ENCODE measurements at regions not wholly inside any gene's neighbourhood (a gene's known extent, or its start where the extent isn't known, plus 50 kb on each side); places are given as distances from the start of the nearest gene placed in this dataset.
"Not testable (repeated sequence)": the region's sequence is repeated elsewhere in the genome, so short reads cannot be mapped to it uniquely, and the experiment has no call there.

GRCh38 chr17:16888413-16889087, 83.4 kb downstream of the TNFRSF13B start:
- DNase-seq = no peak

DNA sequence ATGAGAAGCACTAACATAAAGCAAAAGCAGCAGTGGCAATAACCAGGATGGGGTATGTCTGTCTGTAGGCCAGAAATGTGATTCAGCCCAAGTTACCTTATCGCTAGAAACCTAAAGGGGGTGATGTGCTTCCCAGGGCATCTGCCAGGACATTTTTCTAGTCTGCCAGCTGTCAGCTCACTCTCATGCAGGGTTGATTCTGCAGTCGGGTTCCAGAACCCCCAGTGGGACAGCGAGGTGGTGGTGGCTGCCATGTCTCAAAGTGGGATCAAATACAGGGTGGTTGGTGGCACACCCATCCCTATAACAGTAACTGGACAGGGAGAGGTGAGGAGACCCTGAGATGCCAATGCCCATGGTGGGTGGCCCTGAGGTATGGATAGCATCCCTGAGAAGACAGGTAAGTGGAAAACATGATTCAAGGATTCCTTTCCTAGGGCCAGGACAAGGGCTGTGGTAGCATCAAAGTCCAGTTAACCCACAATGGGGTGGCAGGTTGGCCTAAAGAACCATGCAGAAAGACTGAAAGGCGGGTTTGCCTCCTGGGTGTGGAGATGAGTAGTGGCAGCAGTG, 84.3 kb downstream of the TNFRSF13B start:
- no peak for DNase-seq

- no peak for DNase-seq
Observed at GRCh38 chr17:16886655-16887322, 85.1 kb downstream of the TNFRSF13B start.

DNA sequence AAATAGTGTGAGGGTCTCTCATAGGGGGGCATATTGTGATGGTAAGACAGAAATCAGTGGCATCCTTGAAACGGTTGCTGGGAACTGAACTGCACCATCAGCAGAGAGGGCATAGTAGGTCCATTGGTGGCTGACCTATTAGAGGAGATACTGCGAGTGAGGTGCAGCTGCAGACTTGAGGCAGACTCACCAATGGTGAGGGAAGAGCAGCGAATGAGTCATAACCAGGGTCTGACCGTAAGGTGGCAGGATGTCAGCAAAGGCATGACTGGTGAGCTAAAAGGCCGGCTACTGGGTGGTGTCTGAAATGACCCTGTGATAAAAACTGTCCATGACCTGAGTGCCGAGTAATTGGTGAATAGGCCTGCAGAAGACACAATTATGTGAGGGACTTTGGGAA, 86.7 kb downstream of the TNFRSF13B start:
- DNase-seq = not testable (repeated sequence)

DNA sequence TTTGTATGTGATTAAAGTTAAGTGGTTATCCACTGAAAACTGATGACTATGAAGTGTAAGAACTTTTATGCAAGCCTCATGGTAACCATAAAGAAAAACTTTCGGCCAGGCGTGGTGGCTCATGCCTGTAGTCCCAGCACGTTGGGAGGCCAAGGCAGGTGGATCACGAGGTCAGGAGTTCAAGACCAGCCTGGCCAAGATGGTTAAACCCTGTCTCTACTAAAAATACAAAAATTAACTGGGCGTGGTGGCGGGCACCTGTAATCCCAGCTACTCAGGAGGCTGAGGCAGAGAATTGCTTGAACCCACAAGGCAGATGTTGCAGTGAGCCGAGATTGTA, 89.0 kb downstream of the TNFRSF13B start:
- not testable (repeated sequence) for DNase-seq

- no peak for DNase-seq
Observed at GRCh38 chr17:16882243-16882925, 89.5 kb downstream of the TNFRSF13B start.

DNA sequence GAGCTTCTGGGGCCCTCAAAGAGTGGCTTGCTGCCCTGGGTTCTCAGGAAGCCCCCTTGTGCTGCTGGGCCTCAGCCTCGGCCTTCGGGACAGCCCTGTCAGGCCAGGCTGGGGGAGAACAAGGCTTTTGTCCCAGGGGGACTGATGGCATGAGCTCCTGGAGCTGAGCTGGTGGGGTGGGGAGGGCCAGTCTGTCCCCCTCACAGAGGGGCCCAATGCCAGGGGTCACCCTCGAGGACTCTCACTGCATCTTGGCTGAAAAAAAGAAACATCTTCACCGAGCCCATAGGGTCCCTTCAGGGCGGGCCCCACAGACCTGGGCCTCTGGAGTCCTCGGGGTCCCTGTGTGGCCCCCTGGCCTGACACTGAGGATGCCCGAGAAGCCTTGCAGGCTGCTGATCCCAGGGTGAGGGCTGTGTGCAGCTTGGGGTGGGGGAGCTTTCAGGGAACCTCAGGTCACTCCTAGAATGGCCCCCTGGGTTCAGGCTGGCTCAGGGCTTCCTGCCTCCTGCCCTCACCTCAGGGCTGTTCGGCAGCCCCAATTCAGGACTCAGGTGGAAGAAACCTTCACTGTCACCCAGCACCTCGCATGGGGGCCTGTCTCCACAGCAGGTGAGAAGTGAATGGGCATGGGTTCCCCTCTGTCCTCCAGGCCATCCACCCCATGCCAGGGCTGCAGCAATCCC, 90.5 kb downstream of the TNFRSF13B start:
- no peak for DNase-seq

DNA sequence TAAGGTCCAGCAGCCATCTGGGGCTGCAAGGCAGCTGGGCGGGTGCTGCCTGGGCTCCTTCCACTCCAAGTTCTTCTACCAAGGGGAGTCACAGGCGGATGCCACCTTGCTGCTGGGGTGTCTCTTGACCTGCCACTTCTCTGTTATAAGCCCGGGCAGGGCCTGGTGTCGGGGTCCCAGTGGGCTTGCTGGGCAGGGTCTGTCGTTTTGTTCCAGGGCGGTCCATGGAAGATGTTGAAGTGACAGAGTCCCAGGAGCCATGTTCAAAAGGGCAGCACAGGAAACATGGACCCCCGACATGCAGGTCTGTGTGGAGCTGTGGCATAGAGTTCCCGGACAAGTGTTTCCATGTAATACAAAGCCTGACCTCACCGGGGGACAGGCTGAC, 91.1 kb downstream of the TNFRSF13B start:
- no peak for DNase-seq

DNA sequence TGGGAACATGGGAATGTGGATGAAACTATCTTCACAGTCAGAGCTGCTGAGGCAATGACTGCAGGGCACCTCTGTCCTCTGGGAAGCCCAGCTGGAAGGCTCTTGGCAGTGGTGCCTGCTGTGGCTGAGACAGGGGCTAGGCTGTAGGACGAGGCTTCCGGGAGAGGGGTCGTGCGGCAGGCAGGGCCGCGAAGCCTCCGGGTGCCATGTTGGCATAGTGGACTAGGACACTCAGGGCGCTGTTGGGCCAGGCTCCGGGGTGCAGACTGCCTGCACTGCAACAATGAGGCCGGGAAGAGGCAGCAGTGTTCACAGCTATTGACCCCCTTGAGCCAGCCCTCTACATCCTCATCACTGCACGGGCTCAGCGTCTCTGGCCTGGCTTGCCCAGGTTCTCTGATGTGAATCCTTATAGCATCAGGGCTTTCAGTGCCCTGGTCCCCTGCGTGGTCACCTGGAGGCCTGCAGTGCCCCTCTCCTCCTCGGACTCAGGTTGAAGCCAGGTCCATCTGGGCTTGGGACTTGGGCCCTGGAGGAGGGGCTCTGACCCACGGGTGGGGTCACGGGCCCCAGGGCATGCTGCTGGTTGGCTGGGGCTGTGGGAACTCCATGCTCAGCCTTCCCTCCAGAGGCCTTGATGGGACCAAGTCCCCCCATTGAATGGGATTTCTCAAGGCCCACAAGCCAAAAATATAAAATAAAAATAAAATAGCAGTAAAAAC, 91.6 kb downstream of the TNFRSF13B start:
- DNase-seq = no peak

- no peak for DNase-seq
Observed at GRCh38 chr17:16879686-16880085, 92.2 kb downstream of the TNFRSF13B start.

GRCh38 chr17:16878606-16879005, 93.3 kb downstream of the TNFRSF13B start:
- DNase-seq = no peak

- no peak for DNase-seq
Observed at GRCh38 chr17:16878084-16878483, 93.8 kb downstream of the TNFRSF13B start.

- DNase-seq = peak; percentile 5
Observed at GRCh38 chr17:16877099-16877498, 94.8 kb downstream of the TNFRSF13B start.

DNA sequence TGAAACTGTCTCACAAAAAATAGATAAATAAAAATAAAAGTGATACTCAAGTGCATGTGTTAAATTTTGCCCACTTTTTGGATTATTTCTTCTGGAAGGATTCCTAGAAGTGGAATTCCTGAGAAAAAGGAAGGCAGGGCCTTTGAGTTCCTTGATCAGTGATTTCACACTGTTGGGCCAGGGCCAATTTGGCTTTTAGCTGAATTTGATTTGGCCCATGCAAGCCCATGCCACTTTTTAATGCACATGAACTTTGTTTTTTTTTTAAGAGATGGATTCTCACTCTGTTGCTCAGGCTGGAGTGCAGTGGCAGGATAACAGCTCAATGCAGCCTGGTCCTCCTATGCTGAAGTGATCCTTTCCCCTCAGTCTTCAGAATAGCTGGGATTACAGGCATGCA, 96.3 kb downstream of the TNFRSF13B start:
- no peak for DNase-seq

DNA sequence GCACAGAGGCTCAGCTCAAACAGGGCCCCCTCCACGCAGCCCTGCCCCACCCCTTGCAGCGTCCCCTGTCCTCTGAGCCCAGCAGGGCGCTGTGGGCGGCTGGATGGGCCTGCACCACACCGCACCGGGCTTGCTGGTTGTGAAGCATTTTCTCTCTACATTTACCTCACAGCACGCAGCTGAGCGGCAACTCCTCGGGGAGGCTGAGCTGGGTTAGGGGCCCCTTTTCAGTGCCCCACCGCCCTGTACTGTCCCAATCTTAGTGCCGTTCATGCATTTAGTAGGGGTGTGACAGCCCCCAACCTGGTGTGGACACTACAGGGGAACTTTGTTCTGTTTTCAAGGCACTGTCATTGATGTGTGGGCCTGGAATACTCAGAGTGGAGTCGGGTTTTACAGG, 97.7 kb downstream of the TNFRSF13B start:
- DNase-seq = not testable (repeated sequence)

- no peak for DNase-seq
Observed at GRCh38 chr17:16873174-16874035, 98.5 kb downstream of the TNFRSF13B start.

- no peak for DNase-seq
Observed at GRCh38 chr17:16872351-16873173, 99.4 kb downstream of the TNFRSF13B start.

DNA sequence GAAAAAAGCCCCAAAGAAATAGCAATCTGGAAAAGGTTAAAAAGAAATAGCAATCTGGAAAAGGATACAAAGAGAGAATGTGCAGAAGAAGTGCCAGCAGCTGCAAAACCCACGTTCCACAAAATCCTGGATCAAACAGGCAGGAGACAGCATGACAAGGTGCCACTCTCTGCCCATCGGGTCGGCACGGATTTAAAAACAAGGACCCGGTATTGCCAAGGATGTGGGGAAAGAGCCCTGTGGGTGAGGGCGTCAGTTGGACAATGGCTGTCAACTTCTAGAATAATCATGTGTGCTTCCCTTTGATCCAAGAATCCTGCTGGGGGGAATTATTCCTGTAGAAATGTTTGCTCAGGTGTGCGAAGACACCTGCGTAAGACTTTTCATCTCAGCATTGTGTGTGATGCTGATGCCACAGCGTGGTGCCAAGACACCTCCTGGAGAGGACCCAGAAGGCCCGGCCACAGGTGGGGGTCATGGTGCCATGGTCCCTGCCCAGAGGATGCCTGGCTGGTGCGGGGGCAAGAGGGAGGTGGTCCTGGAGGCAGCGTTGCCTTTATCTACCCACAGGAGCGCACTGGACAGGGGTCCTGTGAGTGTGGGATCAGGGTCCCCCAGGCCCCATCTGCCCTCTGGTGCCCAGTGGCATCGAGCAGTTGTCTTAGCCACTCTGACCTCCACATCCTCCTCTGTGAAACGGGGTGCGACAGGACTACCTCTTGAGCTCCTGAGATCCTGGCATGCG, 100.3 kb downstream of the TNFRSF13B start:
- DNase-seq = not testable (repeated sequence)

DNA sequence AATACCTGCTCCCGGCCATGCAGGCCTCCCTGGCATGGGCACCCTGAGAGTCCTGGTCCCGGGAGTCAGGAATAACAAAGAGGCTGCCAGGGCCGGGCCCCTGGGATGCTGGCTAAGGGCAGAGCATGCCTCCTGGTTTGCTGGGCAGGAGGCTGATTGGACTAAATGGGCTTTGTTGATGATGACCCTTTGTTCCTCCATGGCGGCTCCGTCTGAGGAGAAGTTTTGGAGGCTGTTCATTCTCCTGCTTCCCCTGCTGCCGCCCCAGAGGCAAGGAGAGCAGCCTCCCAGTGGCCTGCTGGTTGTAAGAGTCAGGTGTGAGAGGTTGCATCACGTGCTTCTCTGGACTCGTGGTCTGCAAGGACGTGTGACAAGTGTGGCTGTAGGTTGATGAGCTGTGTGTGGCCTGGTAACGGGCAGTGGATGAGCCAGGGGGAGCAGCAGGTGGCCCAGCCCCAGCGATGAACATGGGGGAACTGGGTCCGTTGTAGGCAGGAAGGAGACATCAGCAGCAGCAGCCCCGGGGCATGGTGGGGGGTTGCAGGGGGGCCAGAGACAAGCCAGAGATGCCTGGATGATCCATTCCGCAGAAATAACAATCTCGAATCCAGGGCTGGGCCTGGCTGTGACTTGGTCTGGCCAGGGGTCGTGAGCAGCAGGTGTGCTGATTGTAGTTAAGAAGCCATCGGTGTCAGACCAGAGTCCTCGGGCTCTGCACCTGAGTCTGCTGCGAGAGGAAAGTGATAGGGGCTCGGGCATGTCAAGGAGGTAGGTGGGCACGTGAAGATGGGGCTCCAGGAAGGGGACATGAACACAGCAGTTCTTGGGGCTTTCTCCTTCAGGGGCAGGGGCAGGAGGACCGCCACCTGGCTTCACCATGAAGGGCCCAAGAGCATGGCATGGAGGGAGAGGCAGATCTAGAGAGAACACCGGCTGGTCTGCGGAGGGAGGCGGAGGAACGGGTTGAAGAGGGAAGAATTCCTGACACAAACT, 101.4 kb downstream of the TNFRSF13B start:
- DNase-seq = no peak
